GM19395 (cell line): ENCODE measurements at regions not wholly inside any gene's neighbourhood (a gene's known extent, or its start where the extent isn't known, plus 50 kb on each side); places are given as distances from the start of the nearest gene placed in this dataset.

Source experiments
- ATAC-seq: cut with Tn5 transposase; IDR thresholded peaks from one replicate; pipeline ENCODE4 v1.9.1; 2021; ENCODE audit warnings: mild to moderate bottlenecking, moderate library complexity; ENCODE audit not compliant: unreplicated experiment

GRCh38 chr16:8519179-8519578 is 71.1 kb downstream of the TMEM114 start:
- ATAC-seq: no peak

- no peak for ATAC-seq
Measured at GRCh38 chr16:8517280-8517679, 73.0 kb downstream of the TMEM114 start.

GRCh38 chr16:8516471-8516870 is 73.8 kb downstream of the TMEM114 start:
- ATAC-seq: no peak

GRCh38 chr16:8512941-8513624 is 77.2 kb downstream of the TMEM114 start:
- no peak for ATAC-seq

GRCh38 chr16:8511464-8511863 is 78.8 kb downstream of the TMEM114 start:
- ATAC-seq: no peak

- ATAC-seq: no peak
Measured at GRCh38 chr16:8510160-8510559, 80.2 kb downstream of the TMEM114 start.

GRCh38 chr16:8505327-8505991 is 84.9 kb downstream of the TMEM114 start:
- ATAC-seq: no peak

GRCh38 chr16:8502446-8502845 is 87.9 kb downstream of the TMEM114 start:
- no peak for ATAC-seq

- ATAC-seq: no peak
Measured at GRCh38 chr16:8500351-8500750, 90.0 kb downstream of the TMEM114 start.

GRCh38 chr16:8496364-8496763 is 93.9 kb downstream of the TMEM114 start:
- ATAC-seq: no peak

- no peak for ATAC-seq
Measured at GRCh38 chr16:8493972-8494371, 96.3 kb downstream of the TMEM114 start.

GRCh38 chr16:8492690-8493089 is 97.6 kb downstream of the TMEM114 start:
- ATAC-seq: no peak

- ATAC-seq: no peak
Measured at GRCh38 chr16:8489580-8489979, 100.7 kb downstream of the TMEM114 start.

- no peak for ATAC-seq
Measured at GRCh38 chr16:8486985-8487384, 103.3 kb downstream of the TMEM114 start.

- no peak for ATAC-seq
Measured at GRCh38 chr16:8483396-8483795, 106.9 kb downstream of the TMEM114 start.

- ATAC-seq: no peak
Measured at GRCh38 chr16:8481810-8482209, 108.5 kb downstream of the TMEM114 start.

GRCh38 chr16:8476824-8477223 is 113.5 kb downstream of the TMEM114 start:
- no peak for ATAC-seq

- no peak for ATAC-seq
Measured at GRCh38 chr16:8474587-8474986, 115.7 kb downstream of the TMEM114 start.

GRCh38 chr16:8469102-8469778 is 121.1 kb downstream of the TMEM114 start:
- ATAC-seq: no peak

GRCh38 chr16:8464979-8465378 is 125.3 kb downstream of the TMEM114 start:
- ATAC-seq: no peak

- ATAC-seq: no peak
Measured at GRCh38 chr16:8459085-8459733, 131.1 kb downstream of the TMEM114 start.
